NCI-H526 treated with DMSO at 0.1 percent for 48 hours (cell line): ENCODE measurements at regions not wholly inside any gene's neighbourhood (a gene's known extent, or its start where the extent isn't known, plus 50 kb on each side); places are given as distances from the start of the nearest gene placed in this dataset.

Experiments used
- DNase-seq: peaks from one replicate; lab custom pipeline; 2025; lab: John Stamatoyannopoulos, UW

DNA sequence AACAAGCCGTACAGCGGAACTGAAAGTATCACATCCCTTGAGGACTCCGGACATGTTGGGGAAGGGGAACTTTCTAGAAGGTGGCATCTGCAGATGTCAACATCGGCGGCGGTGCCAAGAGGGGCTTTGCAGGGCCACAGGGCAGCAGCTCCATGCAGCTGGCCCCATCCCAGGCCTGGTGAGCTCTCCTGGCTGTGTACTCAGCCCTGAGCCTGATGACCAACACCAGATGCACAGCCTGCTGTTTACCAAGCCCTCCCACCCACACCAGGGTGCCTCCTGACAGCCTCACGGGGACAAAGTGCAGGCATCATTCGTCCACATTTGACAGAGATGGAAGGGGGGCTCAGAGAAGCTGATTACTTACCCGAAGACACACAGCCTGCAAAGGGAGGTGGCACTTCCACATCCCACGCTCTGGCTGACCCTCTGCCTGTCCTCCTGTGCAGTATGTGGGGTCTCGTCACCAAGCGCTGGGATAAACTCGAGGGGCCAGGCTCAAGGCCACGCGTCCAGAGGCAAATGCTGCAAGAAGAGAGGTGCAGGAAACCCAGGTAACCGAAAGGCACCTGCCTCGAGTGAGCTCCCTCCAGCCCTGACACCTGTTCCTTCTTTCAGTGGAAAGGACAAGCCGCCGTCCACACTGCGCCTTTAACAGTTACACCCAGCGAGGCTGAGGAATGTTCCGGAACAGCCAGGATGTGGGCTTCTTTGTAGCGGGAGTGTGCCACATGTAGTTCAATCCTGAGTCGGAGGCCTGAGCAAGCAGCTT is 69.0 kb upstream of the ASAP2 start:
- no peak for DNase-seq

DNA sequence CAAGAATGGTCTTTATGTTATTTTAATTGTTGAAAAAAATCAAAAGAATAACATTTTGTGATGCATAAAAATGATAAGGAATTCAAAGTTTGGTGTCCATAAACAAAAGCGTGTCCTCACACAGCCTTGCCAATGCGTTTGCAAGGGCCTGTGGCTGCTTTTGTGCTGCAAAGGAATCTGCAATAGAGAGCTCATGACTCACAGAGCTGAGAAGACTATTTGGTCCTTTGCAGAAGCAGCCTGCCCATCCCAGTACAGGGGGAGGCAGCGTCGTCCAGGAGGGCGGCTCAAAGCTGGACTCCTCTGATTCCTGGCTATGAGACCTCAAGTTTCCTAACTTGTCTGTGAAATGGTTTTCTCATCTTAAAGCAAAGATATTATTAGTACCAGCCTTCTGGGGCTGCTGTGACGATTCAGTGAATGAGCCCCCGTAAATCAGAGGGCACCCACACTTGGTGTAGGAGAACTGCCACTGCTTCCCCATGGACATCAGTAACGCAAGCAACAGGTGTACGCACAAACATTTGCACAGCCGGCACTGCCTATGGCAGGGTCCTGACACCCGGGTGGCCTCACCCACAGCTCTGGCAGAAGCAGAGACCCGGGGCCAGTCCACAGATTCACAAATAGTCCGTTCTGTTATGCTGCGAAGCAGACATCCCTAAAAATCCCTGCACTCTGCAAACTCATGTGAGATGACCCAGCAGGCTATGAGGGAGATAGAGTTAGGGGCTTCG is 70.6 kb upstream of the ASAP2 start:
- DNase-seq: no peak

DNA sequence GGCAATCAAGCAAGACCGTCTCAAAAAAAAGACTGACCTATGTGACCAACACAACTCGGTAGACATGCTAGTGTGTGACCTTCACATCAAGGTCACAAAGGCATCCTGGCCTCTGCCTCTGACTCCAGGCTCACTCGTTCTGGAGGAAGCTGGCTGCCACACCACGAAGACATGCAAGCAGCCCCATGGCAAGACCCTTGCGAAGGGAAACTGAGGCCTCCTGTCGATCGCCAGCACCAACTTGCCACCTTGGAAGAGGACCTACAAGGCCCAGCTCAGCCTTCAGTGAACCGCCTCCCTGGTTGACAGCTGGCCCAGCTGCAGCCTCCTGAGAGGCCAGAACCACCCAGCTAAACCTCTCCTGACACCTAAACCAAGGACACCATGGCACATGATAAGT is 79.3 kb upstream of the ASAP2 start:
- DNase-seq: no peak

GRCh38 chr2:9126540-9126939 is 80.1 kb upstream of the ASAP2 start:
- DNase-seq: no peak

- DNase-seq: no peak
These were observed 82.3 kb upstream of the ASAP2 start for GRCh38 chr2:9124231-9124741.

DNA sequence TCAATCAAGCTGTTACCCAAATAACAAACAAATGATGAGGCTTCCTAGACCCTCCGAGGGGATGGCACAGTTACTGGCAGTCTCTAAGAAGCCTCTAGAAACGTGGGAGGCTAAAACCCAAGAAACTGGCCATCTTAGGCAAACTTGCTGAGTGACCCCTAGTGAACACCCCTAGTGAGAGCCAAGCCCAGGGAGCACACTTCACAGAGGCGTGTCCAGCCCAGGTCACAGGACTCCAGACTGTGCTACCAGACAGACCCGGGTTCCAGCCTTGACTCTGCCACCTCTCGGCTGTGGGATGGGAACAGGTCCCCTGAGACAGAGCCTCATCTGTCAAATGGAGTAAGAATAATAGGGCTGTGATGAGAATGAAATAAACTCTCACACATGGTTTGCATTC is 83.5 kb upstream of the ASAP2 start:
- no peak for DNase-seq

DNA sequence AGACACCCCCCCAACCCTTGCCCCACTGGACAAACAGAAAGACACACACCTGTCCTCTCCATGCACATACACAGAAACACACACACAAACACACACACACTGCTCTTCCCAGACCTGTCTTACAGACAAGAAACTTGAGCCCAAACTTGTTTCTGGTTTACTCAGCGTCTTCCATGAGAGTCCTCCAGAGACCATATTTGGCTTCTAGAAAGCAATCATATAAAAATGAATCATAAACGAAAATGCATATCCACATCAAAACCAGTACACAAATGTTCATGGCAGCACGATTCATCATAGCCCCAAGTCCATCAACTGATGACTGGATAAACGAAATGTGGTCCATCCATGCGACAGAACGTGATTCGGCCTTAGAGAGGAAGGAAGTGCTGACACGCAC is 84.2 kb upstream of the ASAP2 start:
- no peak for DNase-seq

DNA sequence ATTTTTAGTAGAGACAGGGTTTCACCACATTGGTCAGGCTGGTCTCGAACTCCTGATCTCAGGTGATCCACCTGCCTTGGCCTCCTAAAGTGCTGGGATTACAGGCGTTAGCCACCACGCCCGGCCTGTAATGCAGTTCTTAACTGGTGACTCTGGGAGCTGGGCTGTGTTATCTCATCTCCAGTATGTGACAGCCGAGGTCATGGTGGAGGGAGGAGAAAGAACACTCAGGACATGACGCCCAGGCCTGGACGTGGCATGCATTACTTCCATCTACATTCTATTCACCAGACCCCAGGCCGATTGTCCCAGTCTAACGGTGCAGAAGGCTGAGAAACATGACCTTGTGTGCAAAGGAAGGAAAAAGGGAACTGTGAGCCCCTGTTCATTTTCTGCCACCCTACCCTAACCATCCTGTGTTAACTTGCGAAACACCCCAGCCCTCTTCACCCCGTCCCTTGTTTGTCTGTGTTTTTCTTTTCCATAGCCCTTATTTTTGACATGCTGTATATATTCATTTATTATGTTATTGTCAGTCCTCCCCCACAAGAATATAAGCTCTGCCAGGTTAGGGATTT is 88.1 kb upstream of the ASAP2 start:
- DNase-seq: no peak

GRCh38 chr2:9115229-9115628 is 91.4 kb upstream of the ASAP2 start:
- no peak for DNase-seq

GRCh38 chr2:9114458-9114857 is 92.2 kb upstream of the ASAP2 start:
- DNase-seq: no peak

- no peak for DNase-seq
These were observed 92.7 kb upstream of the ASAP2 start for GRCh38 chr2:9113916-9114315.

GRCh38 chr2:9113262-9113661 is 93.3 kb upstream of the ASAP2 start:
- no peak for DNase-seq

DNA sequence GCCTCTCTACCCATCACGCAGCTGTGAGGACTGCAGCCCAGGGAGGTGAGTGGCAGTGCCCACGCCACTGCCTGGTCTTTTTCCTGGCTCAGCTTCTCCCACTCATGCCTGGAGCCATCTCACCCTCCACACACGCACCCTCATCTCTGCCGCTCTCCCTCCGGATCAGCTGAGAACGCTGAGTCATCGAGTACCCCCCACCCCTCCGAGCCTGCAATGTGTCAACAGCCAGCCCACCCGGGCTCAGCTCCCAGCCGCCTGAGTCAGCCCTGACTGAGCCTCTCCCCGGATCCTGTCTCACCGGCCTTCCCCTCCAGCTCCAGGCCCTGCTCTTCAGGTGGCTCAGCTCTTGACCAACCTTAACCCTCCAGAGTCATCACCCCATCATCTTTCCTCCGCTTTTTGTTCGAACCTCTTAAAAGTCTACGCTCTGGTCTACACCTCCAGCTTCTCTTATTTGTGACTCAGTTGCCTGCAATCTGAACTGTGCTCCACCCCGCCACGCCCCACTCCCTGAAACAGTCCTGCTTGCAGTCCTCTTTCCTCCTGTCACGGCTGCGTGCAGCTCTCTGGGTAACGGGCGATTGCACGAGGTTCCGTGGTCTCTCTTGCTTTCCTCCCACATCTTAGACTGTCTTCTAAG is 94.4 kb upstream of the ASAP2 start:
- DNase-seq: no peak

- DNase-seq: no peak
These were observed 95.6 kb upstream of the ASAP2 start for GRCh38 chr2:9110893-9111569.

- DNase-seq: no peak
These were observed 96.2 kb upstream of the ASAP2 start for GRCh38 chr2:9110346-9110884.

GRCh38 chr2:9109871-9110270 is 96.7 kb upstream of the ASAP2 start:
- DNase-seq: no peak

DNA sequence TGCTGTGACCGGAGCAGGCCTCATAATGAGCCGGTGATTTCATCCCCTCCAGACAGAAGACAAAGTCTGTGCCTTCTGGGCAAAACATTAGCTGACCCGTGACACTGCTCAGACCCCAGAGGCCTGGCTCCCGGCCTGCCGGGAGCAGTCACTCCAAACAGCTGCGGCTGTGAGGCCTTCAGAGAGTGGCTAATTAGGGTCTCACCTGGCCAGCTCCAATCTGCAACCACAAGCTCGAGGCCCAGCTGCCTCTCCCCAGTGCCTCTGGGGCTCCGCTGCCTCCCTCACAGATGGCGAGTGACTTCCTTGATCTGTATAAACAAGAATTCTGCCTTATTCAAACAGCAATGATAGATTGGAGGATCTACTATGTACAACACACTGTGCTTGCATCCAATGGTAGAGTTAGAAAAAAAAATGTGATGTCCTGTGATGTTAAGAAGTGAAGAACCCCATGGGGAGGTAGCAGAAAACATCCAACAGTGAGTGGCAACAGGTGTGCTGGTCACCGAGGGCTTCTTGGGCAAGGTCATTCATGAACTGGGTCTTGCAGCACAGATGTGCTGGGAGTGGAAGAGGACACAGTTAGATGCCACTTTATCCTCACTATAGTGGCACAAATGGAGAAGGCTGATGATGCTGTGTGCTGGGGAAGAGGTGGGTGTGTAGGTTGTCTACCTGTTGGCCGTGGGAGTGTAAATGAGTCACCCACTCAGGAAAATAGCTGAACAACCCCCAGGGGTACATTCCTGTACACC is 98.2 kb upstream of the ASAP2 start:
- no peak for DNase-seq

- no peak for DNase-seq
These were observed 99.2 kb upstream of the ASAP2 start for GRCh38 chr2:9107168-9108025.

DNA sequence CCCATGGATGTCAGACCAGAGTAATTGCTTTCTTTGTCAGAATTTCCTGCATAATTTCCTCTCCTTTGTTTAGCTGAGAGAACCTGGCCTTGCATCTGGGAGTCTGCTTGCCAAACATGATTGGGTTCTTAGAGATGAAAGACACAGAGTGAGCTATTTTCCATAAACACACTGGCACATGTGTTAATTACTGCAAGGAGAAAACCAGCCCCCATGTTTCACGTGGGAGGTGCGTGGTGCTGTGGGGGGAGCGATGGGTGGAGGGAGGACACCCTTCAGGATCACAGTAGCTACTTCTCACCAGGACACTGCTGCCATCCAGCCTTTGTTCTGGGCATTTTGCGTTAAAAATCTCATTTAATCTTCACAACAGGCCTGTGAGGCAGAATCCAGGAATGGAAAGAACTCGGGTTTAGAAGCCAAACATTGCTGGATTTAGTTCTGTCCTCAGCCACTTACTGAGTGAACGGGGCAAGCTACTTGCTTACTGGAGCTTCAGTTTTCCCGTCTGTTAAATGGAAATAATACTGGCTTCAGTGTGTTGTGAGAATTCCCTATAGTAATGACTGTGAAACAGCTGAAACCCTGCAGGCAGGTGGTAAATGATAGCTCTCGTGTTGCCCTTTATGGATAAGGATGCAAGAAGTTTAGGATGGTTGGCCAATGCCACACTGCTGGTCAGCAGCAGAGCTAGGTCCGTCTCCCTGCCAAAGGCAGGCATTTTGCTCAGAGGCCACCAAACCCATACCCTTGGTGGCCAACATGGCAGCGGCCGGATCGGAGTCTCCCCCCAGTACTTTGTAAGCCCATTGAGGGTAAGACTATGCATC is 100.1 kb upstream of the ASAP2 start:
- no peak for DNase-seq
